ENCODE measurements at regions not wholly inside any gene's neighbourhood (a gene's known extent, or its start where the extent isn't known, plus 50 kb on each side); places are given as distances from the start of the nearest gene placed in this dataset.

DNA sequence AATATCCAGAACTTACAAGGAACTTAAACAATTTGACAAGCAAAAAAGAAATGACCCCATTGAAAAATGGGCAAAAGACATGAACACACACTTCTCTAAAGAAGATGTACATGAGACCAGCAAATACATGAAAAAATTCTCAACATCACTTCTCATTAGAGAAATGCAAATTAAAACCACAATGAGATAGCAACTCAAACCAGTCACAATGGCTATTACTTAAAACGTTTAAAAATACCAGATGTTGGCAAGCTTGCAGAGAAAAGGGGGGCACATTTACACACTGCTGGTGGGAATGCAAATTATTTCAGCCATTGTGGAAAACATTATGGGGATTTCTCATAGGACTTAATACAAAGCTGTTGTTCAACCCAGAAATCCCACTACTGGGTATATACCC lies 1634.0 kb downstream of the NCAM2 start:
- Mint-ChIP-seq H3K4me3 (ENCODE audit: unreplicated experiment) (no peak overlapping the region), H3K27me3 (ENCODE audit: unreplicated experiment) (no peaks in the 10 kb centered on the region), H3K4me1 (ENCODE audit: unreplicated experiment) (no peaks in the 10 kb centered on the region), H3K27ac (ENCODE audit: unreplicated experiment) (no peak overlapping the region), H3K36me3 (ENCODE audit: low read depth, unreplicated experiment) (no peaks in the 10 kb centered on the region), H3K9me3 (ENCODE audit: unreplicated experiment) (no peaks in the 10 kb centered on the region)
- no peak for DNase-seq (ENCODE audit: low spot score)
- TF ChIP-seq, protein P1, sequence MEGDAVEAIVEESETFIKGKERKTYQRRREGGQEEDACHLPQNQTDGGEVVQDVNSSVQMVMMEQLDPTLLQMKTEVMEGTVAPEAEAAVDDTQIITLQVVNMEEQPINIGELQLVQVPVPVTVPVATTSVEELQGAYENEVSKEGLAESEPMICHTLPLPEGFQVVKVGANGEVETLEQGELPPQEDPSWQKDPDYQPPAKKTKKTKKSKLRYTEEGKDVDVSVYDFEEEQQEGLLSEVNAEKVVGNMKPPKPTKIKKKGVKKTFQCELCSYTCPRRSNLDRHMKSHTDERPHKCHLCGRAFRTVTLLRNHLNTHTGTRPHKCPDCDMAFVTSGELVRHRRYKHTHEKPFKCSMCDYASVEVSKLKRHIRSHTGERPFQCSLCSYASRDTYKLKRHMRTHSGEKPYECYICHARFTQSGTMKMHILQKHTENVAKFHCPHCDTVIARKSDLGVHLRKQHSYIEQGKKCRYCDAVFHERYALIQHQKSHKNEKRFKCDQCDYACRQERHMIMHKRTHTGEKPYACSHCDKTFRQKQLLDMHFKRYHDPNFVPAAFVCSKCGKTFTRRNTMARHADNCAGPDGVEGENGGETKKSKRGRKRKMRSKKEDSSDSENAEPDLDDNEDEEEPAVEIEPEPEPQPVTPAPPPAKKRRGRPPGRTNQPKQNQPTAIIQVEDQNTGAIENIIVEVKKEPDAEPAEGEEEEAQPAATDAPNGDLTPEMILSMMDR (IDR thresholded peaks at IDR 0.05; ENCODE audit: unreplicated experiment), result no peak

DNA sequence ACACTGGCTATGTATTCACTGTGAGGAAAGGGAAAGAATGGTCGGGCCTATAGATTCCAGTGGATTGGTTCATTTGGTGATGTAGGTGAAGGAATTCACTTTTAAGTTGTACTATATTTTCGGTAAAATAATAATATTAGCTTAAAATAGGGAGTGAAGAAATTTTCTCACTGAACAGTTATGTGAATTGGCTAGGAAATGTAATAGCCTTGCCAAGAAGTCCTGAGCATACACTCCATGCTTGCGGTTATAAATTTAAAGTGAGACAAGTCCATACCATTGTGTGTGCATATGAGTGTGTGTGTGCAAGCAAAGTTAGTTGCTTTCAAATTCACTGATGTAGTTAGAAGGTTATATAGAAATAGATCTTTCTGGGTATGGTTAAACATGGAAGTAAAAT lies 1651.0 kb downstream of the NCAM2 start:
- Mint-ChIP-seq H3K27me3 (ENCODE audit: unreplicated experiment) (no peaks in the 10 kb centered on the region), H3K36me3 (ENCODE audit: low read depth, unreplicated experiment) (no peaks in the 10 kb centered on the region), H3K9me3 (ENCODE audit: unreplicated experiment) (no peaks in the 10 kb centered on the region), H3K4me1 (ENCODE audit: unreplicated experiment) (no peaks in the 10 kb centered on the region), H3K27ac (ENCODE audit: unreplicated experiment) (no peak overlapping the region), H3K4me3 (ENCODE audit: unreplicated experiment) (no peak overlapping the region)
- DNase-seq (ENCODE audit: low spot score), result no peak
- TF ChIP-seq, protein P1 (IDR thresholded peaks at IDR 0.05; ENCODE audit: unreplicated experiment), result no peak

DNA sequence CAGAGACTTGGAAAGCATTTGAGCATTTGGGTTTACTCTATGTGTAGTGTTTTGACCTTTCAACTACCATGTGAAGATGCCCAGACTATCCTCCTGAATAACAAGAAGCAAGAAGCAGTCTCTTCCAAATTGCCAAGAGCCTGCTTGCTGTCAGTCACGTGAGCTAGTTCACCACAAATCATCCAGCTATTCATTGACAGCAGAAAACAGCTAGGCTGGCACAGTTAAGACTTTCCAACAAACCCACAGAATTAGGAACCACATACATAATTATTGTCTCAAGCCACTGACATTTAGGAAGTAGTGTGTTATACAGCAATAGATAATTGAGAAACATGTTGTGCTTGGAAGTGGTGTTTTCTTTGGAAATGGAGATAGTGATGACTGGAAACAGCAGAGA lies 1652.0 kb downstream of the NCAM2 start:
- H3K4me1 Mint-ChIP-seq (ENCODE audit: unreplicated experiment), result no peaks in the 10 kb centered on the region
- no peaks in the 10 kb centered on the region for H3K36me3 Mint-ChIP-seq (ENCODE audit: low read depth, unreplicated experiment)
- no peak overlapping the region for H3K4me3 Mint-ChIP-seq (ENCODE audit: unreplicated experiment)
- no peak for DNase-seq (ENCODE audit: low spot score)
- no peaks in the 10 kb centered on the region for H3K9me3 Mint-ChIP-seq (ENCODE audit: unreplicated experiment)
- TF ChIP-seq, protein P1 (IDR thresholded peaks at IDR 0.05; ENCODE audit: unreplicated experiment), result no peak
- H3K27ac Mint-ChIP-seq (ENCODE audit: unreplicated experiment), result no peak overlapping the region
- H3K27me3 Mint-ChIP-seq (ENCODE audit: unreplicated experiment), result no peaks in the 10 kb centered on the region

DNA sequence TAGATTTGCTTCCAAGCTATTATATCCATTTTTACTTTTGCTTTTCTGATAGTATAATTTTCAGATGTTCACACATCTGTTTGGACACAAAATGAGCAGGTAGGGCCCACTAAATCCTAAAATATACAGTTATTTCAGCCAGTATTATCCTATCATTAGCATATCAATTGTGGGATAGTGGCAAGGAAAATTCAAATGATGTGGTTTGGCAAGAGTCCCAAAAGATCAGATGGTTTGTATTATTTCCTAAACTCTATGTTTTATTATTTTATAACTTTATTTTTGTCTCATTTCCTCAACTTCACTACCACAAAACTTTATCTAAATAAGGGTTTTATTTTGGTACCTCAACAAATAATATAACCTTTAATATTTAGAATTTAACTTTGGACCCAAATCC lies 1659.6 kb downstream of the NCAM2 start:
- Mint-ChIP-seq H3K4me1 (ENCODE audit: unreplicated experiment) (no peaks in the 10 kb centered on the region), H3K27me3 (ENCODE audit: unreplicated experiment) (no peaks in the 10 kb centered on the region), H3K9me3 (ENCODE audit: unreplicated experiment) (no peaks in the 10 kb centered on the region), H3K36me3 (ENCODE audit: low read depth, unreplicated experiment) (no peaks in the 10 kb centered on the region), H3K27ac (ENCODE audit: unreplicated experiment) (no peak overlapping the region), H3K4me3 (ENCODE audit: unreplicated experiment) (no peak overlapping the region)
- TF ChIP-seq, protein P1 (IDR thresholded peaks at IDR 0.05; ENCODE audit: unreplicated experiment), result no peak
- no peak for DNase-seq (ENCODE audit: low spot score)

DNA sequence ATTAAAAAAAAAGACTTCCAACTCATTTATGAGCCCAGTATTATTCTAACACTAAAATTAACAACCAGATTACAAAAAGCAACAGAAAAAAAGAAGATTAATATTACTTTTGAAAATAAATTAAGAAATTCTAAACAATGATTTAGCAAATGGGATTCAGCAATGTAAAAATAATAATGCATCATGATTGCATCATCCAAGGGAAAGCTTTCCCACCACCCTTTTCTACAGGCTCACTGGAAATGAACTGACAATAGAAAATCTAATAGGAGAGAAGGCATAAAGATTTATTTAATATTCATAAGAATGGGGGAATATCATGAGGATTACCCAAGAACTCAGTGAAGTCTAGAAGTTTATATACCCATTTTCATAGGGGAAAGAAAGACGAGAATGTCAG lies 1671.9 kb downstream of the NCAM2 start:
- Mint-ChIP-seq H3K4me3 (ENCODE audit: unreplicated experiment) (no peak overlapping the region), H3K27ac (ENCODE audit: unreplicated experiment) (no peak overlapping the region), H3K27me3 (ENCODE audit: unreplicated experiment) (no peaks in the 10 kb centered on the region), H3K9me3 (ENCODE audit: unreplicated experiment) (no peaks in the 10 kb centered on the region), H3K4me1 (ENCODE audit: unreplicated experiment) (no peaks in the 10 kb centered on the region), H3K36me3 (ENCODE audit: low read depth, unreplicated experiment) (peaks cover 5% of the 10 kb centered on the region)
- no peak for DNase-seq (ENCODE audit: low spot score)
- TF ChIP-seq, protein P1 (IDR thresholded peaks at IDR 0.05; ENCODE audit: unreplicated experiment), result no peak

Measured in endothelial cell (in vitro differentiated cells).